HG03025 (cell line): ENCODE measurements at regions not wholly inside any gene's neighbourhood (a gene's known extent, or its start where the extent isn't known, plus 50 kb on each side); places are given as distances from the start of the nearest gene placed in this dataset.

Experiments used
- ATAC-seq: cut with Tn5 transposase; IDR thresholded peaks from one replicate; pipeline ENCODE4 v1.9.1; 2021; ENCODE audit warnings: mild to moderate bottlenecking, moderate library complexity; ENCODE audit not compliant: unreplicated experiment, low FRiP score

DNA sequence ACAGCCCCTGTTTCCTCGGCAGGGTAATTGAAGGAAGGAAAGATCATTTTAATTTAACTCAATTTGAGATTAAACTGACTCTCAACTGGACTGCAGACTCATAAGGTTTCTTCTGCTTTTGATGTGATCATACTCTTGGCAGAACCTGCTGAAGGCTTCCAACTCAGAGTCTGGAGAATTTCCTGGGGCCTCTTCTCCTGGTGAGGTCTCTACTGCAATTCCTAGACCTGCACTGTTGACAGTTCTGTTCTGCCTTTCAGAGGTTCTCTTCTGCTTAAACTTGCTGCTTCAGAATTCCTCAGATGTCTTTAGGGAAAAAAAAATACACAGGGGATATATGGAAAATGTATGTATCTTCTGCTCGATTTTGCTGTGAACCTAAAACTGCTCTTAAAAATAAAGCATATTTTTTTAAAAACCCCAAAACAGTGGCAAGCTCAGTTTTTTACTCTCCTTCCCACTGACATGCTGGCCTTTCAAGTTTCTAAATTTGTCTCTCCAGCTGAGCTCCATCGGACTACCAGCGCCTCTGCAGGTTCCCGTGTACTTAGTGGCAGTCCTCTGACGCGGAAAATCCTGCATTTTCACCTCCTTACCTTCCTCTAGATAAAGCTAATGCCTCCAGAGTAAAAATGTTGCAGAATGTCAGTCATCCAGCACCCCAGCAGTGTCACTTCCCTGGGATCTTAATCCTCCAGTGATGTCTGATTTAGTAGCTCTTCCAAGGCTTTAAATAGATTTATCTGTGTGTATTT is 733.5 kb upstream of the SGCG start:
- no peak for ATAC-seq

- ATAC-seq: no peak
These were observed 731.5 kb upstream of the SGCG start for GRCh38 chr13:22449251-22449650.

DNA sequence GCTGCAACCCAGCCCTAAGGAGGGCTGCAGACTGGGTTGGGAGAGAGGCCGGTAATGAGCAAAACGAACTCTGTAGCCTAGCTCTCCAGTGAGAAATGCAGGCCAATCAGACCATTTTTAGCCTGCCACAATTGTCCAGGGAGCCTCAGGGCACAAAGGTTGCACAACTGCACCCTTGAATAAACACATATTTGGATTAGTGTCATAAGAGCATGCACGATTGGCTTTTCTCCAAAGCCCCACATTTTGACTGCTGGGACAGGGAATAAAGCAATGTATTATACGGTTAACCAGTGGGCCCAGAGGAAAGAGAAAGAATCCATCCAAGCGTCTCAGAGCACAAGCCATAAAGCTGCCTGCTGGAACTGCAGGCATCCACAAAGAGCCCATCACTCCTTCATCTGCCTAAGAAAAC is 729.4 kb upstream of the SGCG start:
- ATAC-seq: no peak

- ATAC-seq: no peak
These were observed 726.2 kb upstream of the SGCG start for GRCh38 chr13:22454586-22454985.

- ATAC-seq: no peak
These were observed 725.7 kb upstream of the SGCG start for GRCh38 chr13:22455036-22455435.

GRCh38 chr13:22461854-22462490 is 718.8 kb upstream of the SGCG start:
- ATAC-seq: no peak

DNA sequence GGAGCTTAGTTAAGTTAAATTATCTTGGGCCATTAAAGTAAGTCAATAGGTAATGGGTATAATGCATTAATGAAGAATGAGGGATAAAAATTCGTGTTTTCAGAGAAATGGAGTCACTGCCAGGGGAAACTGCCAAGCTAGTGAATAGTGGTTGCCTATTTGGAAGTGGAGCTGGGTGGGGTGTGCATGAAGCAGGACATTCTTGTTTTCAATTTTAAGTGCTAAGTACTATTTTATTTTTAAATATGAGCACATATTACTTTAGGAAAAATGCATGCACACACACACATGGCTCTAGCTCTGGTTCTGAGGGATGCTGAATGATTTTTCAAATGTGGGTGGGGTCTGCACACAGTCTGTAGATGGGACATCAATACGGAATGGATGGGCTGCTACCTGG is 717.7 kb upstream of the SGCG start:
- no peak for ATAC-seq

GRCh38 chr13:22468045-22468444 is 712.7 kb upstream of the SGCG start:
- no peak for ATAC-seq

- no peak for ATAC-seq
These were observed 712.0 kb upstream of the SGCG start for GRCh38 chr13:22468824-22469223.

DNA sequence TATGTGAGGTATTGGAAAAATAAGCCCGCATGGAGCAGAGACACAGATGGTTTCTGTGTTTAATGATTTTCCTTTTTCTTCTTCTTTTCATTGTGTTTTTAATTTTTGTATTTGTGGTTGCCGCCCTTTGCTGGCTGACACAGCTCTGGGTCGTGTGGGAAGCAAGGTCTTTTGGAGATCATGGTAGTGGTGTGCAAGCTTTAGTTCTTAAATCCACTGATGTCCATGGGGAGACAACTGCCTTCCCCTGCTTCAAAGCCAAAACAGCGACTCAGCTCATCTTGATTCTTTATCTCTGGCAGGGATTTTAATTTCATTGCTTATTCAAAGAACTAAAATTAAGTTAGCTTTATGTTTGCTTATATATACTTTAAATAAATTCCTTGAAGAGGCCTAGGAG is 711.3 kb upstream of the SGCG start:
- no peak for ATAC-seq

DNA sequence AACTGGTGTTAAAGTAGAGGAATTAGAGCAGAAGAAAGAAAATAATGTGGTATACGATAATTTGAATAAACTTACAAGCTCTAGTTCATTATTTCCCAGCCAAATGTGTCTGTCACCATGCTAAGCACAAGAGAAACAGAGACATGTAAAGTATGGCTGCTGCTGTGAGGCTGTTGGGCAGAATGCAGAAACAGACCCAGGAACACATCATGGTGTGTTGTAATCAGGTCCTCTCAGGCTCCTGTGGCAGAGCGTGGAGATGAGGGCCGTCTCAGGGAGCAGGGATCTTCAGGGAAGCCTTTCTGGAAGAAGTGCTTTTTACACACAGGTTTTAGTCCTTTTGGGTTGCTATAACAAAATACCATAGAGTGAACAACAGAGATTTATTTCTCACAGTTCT is 710.7 kb upstream of the SGCG start:
- no peak for ATAC-seq

- no peak for ATAC-seq
These were observed 698.2 kb upstream of the SGCG start for GRCh38 chr13:22482496-22483000.

DNA sequence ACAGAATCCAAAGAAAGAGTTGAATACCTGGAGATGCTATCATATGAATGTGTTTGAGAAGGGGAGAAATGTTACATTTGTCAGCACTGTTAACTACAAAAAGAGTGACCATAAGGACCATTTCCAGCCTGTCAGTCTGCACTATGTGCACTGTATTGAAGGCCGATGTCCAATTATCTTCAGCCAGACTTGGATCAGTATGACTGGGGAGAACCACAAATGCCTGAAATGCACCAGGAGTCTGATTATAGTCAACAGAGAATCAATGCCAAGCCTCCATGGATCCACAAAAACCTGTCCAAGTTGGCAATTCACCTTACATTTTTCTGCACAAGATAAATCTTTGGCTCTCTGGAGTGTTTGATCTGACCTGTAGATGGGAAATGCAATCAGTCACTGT is 697.5 kb upstream of the SGCG start:
- ATAC-seq: no peak

GRCh38 chr13:22486490-22486889 is 694.3 kb upstream of the SGCG start:
- ATAC-seq: no peak

DNA sequence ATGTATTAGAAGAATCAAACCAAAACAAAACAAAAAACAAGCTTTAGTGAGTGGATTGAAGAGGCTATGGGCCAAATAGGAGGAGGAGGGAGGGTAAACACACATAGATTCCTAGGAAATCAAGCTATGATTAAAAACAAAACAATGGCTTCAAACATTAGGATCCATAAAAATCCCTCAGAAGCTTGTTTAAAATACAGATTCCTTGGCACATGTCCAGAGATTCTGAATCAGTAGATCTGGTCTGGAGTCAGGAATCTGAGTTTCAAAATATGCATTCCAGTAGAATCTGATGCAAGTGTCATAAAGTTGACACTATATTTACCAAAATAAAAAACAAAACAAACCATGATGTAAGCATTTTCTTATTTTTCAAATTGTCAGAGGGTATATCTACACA is 692.8 kb upstream of the SGCG start:
- ATAC-seq: no peak

DNA sequence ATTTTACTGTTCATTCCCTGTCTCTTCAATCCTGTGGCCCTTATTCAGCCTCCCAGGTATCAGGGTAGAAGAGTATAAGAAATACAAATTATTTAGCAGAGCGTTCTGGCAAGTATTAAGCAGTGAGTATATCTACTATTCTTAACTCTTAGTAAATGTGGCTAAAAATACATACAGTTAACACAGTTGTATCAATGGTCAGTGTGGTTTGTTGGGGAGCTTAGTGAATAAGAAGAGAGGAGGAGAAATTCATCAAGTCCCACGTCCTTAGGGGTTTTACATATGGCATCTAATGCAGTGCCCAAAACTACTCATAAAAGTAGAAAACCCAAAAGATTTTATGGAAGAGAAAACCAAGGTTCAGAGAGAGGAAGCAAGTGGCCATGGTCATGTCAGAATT is 691.0 kb upstream of the SGCG start:
- ATAC-seq: no peak

- ATAC-seq: no peak
These were observed 685.0 kb upstream of the SGCG start for GRCh38 chr13:22495819-22496218.

DNA sequence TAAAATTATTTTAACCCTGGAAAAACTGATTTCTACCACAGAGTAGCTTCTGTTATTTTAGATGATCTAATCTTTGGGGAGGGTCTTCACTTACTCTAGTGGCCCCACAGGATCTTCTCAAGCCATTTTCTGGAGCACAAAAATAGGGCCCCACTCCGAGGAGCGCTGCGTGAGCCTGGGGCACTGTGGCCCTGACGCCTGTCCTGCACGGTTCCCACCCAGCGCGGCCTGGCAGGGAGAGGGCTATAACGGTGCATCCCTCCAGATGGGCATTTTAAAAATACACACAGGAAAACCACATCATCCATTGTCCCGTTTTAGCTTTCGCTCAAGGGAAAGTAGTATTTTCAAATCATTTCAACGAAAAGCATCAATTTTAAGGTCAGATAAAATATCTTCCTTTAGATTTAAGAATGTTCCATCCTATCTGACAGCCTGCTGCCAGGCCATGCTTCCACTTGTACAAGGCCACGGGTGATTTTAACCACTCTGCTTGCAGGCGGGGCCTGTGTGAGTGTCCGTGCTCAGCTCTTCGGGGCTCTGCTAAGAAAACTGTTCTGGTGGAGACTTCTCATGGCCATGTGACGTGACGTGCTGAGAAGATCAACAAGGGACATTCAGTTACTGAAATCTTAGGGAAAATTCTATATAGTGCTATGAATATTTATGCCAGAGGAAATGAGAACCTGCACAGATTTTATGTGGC is 683.8 kb upstream of the SGCG start:
- ATAC-seq: no peak

DNA sequence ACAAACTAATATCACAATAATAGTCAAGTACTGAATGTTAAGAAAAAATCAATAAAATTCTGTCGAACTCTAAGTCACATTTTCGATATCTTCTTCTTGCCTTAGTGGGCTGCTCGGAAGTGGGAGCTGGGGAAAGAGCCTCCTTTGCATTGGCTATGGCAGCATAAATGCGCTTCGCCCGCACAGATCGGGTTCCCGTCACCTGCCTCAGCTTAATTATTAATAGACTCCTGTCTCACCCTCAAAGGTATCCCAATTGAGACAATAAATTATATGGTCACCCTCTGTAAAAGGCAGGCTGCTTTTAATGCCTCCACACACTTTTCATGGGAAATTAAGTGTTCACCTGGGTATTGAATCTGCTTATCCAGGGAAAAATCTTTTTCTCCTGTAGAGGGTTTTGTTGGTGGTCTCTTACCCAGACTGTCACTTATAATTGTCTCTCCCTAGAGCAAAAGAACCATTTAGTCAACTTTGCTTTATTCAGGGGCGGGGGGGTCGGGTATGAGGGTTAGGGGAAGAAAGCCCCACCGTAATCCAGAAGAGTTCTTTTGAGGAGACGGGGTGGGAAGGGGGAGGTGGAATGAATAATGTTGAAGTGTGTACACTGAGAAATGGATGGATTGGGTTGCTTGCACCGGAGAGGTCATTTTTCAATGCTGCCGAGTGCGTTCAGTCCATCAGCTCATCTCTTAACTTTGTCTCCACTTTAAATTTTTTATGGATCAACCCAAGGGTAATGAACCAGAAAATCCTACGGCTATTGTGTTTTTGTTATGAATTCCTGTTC is 682.6 kb upstream of the SGCG start:
- ATAC-seq: no peak

DNA sequence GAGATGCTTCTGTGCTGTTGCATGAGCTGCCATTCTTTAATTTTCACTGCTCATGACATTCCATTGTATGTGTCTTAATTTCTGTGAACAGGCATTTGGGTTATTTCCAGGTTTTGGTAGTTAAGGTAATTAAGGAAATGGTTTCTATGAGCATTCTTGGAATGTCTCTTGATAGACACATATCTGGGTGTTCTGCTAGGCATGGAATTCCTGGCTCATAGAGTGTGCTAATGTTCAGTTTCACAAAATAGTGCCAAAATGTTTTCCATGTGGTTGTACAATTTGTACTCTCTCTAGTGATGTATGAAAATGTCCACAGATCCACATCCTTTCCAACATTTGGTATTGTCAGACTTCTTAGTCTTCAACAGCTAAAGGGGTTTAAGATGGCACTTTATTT is 680.9 kb upstream of the SGCG start:
- ATAC-seq: no peak

- no peak for ATAC-seq
These were observed 675.3 kb upstream of the SGCG start for GRCh38 chr13:22505489-22505888.
